Neural progenitor cell (in vitro differentiated cells): ENCODE measurements at regions not wholly inside any gene's neighbourhood (a gene's known extent, or its start where the extent isn't known, plus 50 kb on each side); places are given as distances from the start of the nearest gene placed in this dataset.
A peak's percentile ranks its signal among the peaks of the same experiment; 100 is the strongest.

Source experiments
- DNase-seq: peaks from one replicate; pipeline ENCODE4 v3.0.0-alpha.2; 2016; ENCODE audit warnings: low spot score
- H2AFZ ChIP-seq: fragments of 200-600 bp; sonication (generic); replicated peaks from 2 replicates; pipeline ENCODE4 v1.6.1; 2016; ENCODE audit warnings: antibody characterized with exemption
- H3F3A ChIP-seq: fragments of 200-600 bp; sonication (generic); 2 replicates; pipeline ENCODE4 v1.6.1; 2016; ENCODE audit warnings: antibody characterized with exemption, low read depth
- H3K27ac ChIP-seq: fragments of 200-600 bp; sonication (generic); 2 replicates; pipeline ENCODE4 v1.5.1; 2016; ENCODE audit warnings: mild to moderate bottlenecking
- H3K27me3 ChIP-seq: fragments of 200-600 bp; sonication (generic); 2 replicates; pipeline ENCODE4 v1.6.1; 2016; ENCODE audit warnings: mild to moderate bottlenecking, moderate library complexity
- H3K36me3 ChIP-seq: fragments of 200-600 bp; sonication (generic); 2 replicates; pipeline ENCODE4 v1.5.1; 2016
- H3K4me1 ChIP-seq: fragments of 200-600 bp; sonication (generic); 2 replicates; pipeline ENCODE4 v1.6.1; 2016; ENCODE audit warnings: mixed run types
- H3K4me2 ChIP-seq: fragments of 200-600 bp; sonication (generic); 2 replicates; pipeline ENCODE4 v1.6.1; 2016
- H3K4me3 ChIP-seq: fragments of 200-600 bp; sonication (generic); 2 replicates; pipeline ENCODE4 v1.5.1; 2016
- H3K79me2 ChIP-seq: fragments of 200-600 bp; sonication (generic); 2 replicates; pipeline ENCODE4 v1.6.1; 2016; ENCODE audit warnings: low read depth
- H3K9ac ChIP-seq: fragments of 200-600 bp; sonication (generic); 2 replicates; pipeline ENCODE4 v1.6.1; 2016
- H3K9me3 ChIP-seq: fragments of 200-600 bp; sonication (generic); 2 replicates; pipeline ENCODE4 v1.5.1; 2016; ENCODE audit warnings: low read depth
- H4K20me1 ChIP-seq: fragments of 200-600 bp; sonication (generic); 2 replicates; pipeline ENCODE4 v1.6.1; 2016; ENCODE audit warnings: low read depth
- H3K27ac Mint-ChIP-seq: 3 replicates; pipeline ENCODE4 v1.8.0; 2021; ENCODE audit warnings: mixed read lengths
- H3K27me3 Mint-ChIP-seq: 2 replicates; pipeline ENCODE4 v1.8.0; 2022; ENCODE audit warnings: low read depth, mild to moderate bottlenecking, inconsistent platforms, moderate library complexity, mixed read lengths; ENCODE audit not compliant: insufficient read depth
- H3K36me3 Mint-ChIP-seq: 3 replicates; pipeline ENCODE4 v1.8.0; 2021; ENCODE audit warnings: mixed read lengths
- H3K4me1 Mint-ChIP-seq: 3 replicates; pipeline ENCODE4 v1.8.0; 2021; ENCODE audit warnings: mixed read lengths
- H3K4me3 Mint-ChIP-seq: 3 replicates; pipeline ENCODE4 v1.8.0; 2021; ENCODE audit warnings: mild to moderate bottlenecking, moderate library complexity, mixed read lengths
- H3K9me3 Mint-ChIP-seq: 3 replicates; pipeline ENCODE4 v1.8.0; 2020; ENCODE audit warnings: mixed read lengths
- CTCF ChIP-seq: fragments of 200-600 bp; sonication (generic); IDR thresholded peaks from 2 replicates; pipeline ENCODE4 v1.5.1; 2017; ENCODE audit warnings: antibody characterized with exemption, mild to moderate bottlenecking
- EZH2 ChIP-seq: fragments of 200-600 bp; sonication (generic); IDR thresholded peaks from 2 replicates; pipeline ENCODE4 v1.6.1; 2017; ENCODE audit warnings: antibody characterized with exemption, mild to moderate bottlenecking, moderate library complexity
- EZH2phosphoT487 ChIP-seq: fragments of 200-600 bp; sonication (generic); IDR thresholded peaks from 2 replicates; pipeline ENCODE4 v1.6.1; 2017; ENCODE audit warnings: antibody characterized with exemption

GRCh38 chr10:78377356-78377755 lies 343.7 kb downstream of the RPS24 start:
- Histone ChIP-seq H3K4me2 (peak overlapping the region; percentile 15), H3K4me1 (peaks cover 14% of the 10 kb centered on the region)
- TF ChIP-seq EZH2 (no peak), EZH2phosphoT487 (no peak), CTCF (no peak)

DNA sequence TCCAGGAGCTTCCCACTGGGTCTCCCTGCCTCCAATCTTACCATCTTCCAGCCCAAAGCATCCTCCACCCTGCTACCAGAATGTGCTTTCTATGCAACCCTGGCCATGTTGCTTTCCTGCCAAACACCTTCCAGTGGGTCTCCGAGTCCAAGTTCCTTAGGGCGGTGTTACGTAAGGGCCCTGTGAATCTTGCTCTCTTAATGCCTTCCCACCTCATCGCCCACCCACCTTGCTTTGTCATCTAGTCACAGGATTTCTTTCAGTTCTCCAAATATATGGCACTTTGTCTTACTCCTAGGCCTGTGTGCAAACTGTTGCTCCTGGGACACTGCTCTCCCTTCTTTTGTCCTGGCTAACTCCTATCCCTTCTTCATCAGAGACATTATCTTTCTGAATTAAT lies 344.5 kb downstream of the RPS24 start:
- Histone ChIP-seq H3K4me3 (no peak overlapping the region), H3F3A (peaks cover 7% of the 10 kb centered on the region), H2AFZ (no peak overlapping the region), H3K79me2 (no peaks in the 10 kb centered on the region), H3K9me3 (no peaks in the 10 kb centered on the region), H3K36me3 (no peaks in the 10 kb centered on the region), H4K20me1 (no peaks in the 10 kb centered on the region), H3K27me3 (no peaks in the 10 kb centered on the region), H3K4me2 (no peak overlapping the region), H3K27ac (no peak overlapping the region), H3K4me1 (peaks cover 14% of the 10 kb centered on the region), H3K9ac (no peak overlapping the region)
- TF ChIP-seq CTCF (no peak), EZH2 (no peak), EZH2phosphoT487 (no peak)
- Mint-ChIP-seq H3K27me3 (peaks cover 8% of the 10 kb centered on the region), H3K4me1 (peaks cover 59% of the 10 kb centered on the region), H3K36me3 (no peaks in the 10 kb centered on the region), H3K9me3 (peaks cover 17% of the 10 kb centered on the region), H3K4me3 (no peak overlapping the region), H3K27ac (peak overlapping the region; percentile 2)
- no peak for DNase-seq

More at GRCh38 chr10:78377356-78377755, 343.7 kb downstream of the RPS24 start:
- Histone ChIP-seq H4K20me1 (no peaks in the 10 kb centered on the region), H3K4me3 (no peak overlapping the region), H2AFZ (no peak overlapping the region), H3K27ac (no peak overlapping the region), H3K36me3 (no peaks in the 10 kb centered on the region), H3K9me3 (no peaks in the 10 kb centered on the region), H3K27me3 (no peaks in the 10 kb centered on the region), H3K9ac (no peak overlapping the region), H3K79me2 (no peaks in the 10 kb centered on the region), H3F3A (peaks cover 7% of the 10 kb centered on the region)
- DNase-seq, result peak; percentile 60
- no peak overlapping the region for H3K4me3 Mint-ChIP-seq
- H3K27ac Mint-ChIP-seq, result peak overlapping the region; percentile 8
- H3K27me3 Mint-ChIP-seq, result peaks cover 8% of the 10 kb centered on the region
- H3K9me3 Mint-ChIP-seq, result peaks cover 16% of the 10 kb centered on the region
- no peaks in the 10 kb centered on the region for H3K36me3 Mint-ChIP-seq
- peaks cover 53% of the 10 kb centered on the region for H3K4me1 Mint-ChIP-seq

DNA sequence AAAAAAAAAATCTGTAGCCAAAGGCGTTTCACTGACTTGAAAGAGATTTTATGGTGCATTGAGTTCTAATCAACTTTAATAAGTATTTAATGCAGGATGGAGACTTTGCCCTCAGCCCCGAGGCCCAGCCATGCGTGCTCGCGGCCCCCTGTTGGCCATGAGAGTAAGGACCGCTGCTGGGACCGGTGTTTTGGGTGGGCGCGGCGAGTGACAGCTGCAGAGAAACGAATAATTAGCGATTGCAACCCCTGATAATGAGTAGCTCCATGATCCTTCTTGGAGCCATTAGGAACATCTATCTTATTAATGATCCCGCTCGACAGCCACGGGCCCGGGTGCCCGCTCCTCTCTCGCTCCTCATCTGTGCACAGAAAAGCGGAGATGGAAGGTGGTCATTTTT lies 347.4 kb downstream of the RPS24 start:
- no peak overlapping the region for H3K27ac Mint-ChIP-seq
- H3K27me3 Mint-ChIP-seq, result peaks cover 9% of the 10 kb centered on the region
- H3K36me3 Mint-ChIP-seq, result no peaks in the 10 kb centered on the region
- peaks cover 46% of the 10 kb centered on the region for H3K4me1 Mint-ChIP-seq
- H3K4me3 Mint-ChIP-seq, result no peak overlapping the region
- Histone ChIP-seq H3K4me3 (no peak overlapping the region), H4K20me1 (no peaks in the 10 kb centered on the region), H3K9me3 (no peaks in the 10 kb centered on the region), H3K27ac (no peak overlapping the region), H2AFZ (no peak overlapping the region), H3K4me1 (peaks cover 14% of the 10 kb centered on the region), H3K4me2 (no peak overlapping the region), H3K9ac (no peak overlapping the region), H3F3A (peaks cover 7% of the 10 kb centered on the region), H3K27me3 (no peaks in the 10 kb centered on the region), H3K36me3 (no peaks in the 10 kb centered on the region), H3K79me2 (no peaks in the 10 kb centered on the region)
- TF ChIP-seq CTCF, result peak; percentile 66
- no peak for TF ChIP-seq EZH2
- H3K9me3 Mint-ChIP-seq, result peaks cover 17% of the 10 kb centered on the region
- DNase-seq, result peak; percentile 47
